SW480 (cell line): ENCODE measurements at regions not wholly inside any gene's neighbourhood (a gene's known extent, or its start where the extent isn't known, plus 50 kb on each side); places are given as distances from the start of the nearest gene placed in this dataset.
"Not testable (repeated sequence)": the region's sequence is repeated elsewhere in the genome, so short reads cannot be mapped to it uniquely, and the experiment has no call there.

Source experiments
- DNase-seq: peaks from one replicate; pipeline ENCODE4 v3.0.0-alpha.2; 2016; ENCODE audit warnings: low spot score

GRCh38 chr16:52309446-52310416 lies 237.2 kb downstream of the TOX3 start:
- no peak for DNase-seq

DNA sequence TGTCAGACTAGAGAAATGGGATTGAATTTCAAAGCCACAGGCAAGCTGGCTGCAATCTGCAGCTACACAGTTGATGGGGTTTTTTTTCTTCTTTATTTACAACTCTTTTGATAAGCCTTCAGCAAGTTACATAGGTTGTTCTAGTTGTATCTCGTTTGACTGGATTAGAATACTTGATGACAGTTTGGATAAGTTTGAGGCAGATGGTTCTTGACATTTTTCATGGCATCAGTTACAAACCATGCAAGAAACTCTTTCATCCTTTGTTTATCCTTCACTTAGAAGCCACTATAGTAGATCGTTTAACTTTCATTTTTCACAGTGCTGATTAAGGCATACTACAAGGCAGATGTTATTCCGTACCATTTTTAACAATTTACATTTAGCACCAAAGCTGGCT lies 238.9 kb downstream of the TOX3 start:
- DNase-seq: no peak

DNA sequence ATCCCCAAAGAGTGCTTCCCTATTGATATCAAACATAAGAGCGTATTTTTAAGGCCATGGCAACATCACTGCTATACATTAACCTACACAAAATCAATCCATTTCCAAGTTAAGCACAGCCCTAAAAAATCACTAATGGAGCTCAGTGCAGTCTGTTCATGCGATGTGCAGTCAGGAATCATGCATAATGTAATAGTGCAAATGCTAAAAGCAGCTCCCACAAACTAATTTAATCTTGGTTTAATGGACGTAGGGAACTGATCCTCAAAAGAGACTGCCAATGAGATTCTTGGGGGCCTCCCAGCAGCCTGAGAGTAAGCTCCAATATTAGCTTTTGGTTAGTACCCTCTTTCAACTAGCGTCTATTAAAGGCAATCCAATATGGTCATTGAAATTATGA lies 245.9 kb downstream of the TOX3 start:
- DNase-seq: no peak

GRCh38 chr16:52298769-52299168 lies 248.2 kb downstream of the TOX3 start:
- DNase-seq: no peak

DNA sequence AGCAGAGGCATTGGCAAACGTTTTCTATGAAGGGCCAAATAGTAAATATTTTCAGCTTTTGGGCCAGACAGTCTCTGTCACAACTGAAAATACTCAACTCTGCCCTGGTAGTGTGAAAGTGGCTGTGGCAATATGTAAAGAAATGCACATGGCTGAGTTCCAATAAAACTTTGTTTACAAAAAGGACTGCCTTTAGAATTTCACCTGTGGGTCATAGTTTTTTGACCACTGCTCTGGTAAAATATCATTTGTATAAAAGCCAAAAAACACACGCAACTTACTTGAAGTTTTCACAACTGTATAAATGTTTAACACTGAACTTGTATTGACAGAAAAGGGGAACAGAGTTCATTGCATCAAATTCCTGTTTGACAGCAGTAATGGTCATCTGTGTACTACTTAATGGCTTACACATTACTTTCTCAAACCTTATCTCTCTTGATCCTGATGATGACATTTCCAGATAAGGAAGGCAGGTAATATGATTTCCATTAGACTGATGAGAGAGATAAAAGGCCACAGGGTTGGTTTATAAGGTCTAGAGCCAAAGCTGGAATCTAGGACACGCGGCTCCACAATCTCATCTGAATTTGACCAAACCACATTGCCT lies 250.1 kb downstream of the TOX3 start:
- DNase-seq: not testable (repeated sequence)

DNA sequence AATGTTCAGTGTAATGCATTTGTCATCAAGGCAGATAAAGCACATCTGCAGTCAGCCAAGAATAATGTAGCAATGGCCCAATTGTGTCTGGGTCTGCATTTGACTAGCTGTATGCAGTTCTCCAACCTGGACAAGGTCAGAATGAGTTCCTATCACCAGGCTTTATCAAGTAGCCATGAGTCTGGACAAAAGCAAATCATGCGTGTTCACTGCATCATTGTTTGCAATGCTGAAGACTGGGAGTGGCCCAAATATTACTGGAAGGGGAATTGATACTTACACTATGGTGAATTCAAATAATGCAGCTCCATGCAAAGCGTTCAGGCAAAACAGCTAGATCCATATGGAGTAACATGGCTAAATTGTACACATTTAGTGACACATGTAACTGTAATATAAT lies 250.9 kb downstream of the TOX3 start:
- no peak for DNase-seq

DNA sequence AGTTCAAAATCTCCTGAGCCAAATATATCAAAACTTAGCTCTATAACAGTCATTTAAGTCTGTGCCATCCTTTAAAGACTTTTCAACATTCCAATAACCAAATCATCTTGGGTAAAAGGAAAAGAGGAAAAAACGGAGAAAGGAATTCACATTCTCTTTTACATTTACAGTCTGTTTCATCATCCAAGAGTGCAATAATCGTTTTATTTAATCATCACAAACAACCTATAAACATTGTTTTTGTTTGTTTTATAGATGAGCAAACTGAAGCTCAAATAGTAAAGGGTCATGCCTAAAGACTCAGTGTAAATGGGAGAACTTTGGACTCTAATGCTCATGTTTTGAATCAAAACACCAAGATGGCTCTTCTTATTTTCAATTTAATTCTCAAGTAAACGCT lies 252.3 kb downstream of the TOX3 start:
- no peak for DNase-seq

DNA sequence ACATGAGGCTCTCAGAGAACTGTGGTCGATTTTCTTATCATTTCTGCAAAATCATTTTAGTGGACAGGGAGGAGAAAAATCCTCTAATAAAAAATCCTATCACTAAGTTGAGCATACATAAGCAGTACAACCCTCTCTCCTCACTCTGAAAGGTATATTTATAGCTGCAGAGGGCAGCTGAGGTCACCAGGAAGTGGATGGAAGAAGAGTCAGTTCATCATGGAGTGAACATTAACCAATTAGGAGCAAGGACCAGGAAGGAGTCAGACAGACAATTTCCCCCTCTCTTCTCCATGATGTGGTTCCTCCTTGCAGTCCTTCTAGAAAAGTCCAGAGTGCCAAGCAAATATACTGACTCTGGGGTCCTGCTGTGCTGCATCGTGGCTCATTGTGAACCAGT lies 253.7 kb downstream of the TOX3 start:
- DNase-seq: no peak

DNA sequence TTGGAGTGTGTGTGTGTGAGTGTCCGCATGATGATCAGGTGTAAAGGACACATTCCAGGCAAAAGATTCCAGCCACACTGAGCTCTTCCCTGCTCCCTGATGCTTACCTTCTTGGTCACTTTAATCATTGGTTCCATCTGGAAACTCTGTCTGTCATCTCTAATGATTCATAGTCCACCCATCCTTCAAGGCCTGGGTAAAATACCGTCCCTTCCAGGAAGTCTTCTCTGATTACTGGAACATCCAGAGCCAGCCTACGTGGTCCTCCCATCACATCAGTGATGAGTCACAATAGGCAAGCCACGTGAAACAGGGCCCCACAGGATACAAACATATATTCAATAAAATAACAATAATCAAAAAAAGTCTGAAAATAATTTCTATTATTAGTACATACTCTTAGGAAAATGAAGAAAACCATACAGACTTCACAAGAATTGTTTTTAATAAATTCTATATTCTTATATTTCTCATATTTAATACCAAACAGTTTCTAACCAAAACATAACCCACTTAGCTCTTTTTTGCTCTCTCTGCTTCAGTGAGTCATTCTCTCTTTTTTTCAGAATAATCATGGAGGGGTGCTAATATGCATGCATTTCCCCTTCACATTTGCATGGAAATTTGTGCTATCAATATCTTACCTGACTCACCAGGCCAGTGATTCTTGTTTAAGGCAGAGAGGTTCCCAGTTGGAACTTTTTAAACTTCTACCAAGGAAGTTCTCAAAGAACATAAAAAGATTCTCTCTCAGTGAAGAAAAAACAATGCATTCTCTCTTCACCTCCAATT lies 263.2 kb downstream of the TOX3 start:
- DNase-seq: no peak

DNA sequence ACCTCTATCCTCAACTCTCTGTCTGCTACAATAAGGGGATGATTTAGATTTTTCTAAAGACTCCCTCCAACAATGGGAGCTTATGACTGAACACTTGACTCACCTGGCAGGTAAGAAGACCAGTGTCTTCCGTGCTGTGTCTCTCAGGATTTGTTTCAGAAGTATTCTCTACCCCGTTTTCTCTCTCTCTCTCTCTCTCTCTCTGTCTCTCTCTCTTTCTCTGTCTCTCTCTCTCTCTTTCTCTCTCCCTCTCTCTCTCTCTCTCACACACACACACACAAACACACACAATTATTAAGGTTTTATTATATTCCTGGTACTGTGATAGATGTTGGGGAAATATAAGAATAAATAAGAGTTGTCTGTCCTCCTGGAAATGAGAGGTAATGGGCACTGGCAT lies 263.9 kb downstream of the TOX3 start:
- no peak for DNase-seq

GRCh38 chr16:52280086-52280485 lies 266.9 kb downstream of the TOX3 start:
- DNase-seq: no peak

- DNase-seq: no peak
Observed at GRCh38 chr16:52271088-52271750, 275.7 kb downstream of the TOX3 start.

DNA sequence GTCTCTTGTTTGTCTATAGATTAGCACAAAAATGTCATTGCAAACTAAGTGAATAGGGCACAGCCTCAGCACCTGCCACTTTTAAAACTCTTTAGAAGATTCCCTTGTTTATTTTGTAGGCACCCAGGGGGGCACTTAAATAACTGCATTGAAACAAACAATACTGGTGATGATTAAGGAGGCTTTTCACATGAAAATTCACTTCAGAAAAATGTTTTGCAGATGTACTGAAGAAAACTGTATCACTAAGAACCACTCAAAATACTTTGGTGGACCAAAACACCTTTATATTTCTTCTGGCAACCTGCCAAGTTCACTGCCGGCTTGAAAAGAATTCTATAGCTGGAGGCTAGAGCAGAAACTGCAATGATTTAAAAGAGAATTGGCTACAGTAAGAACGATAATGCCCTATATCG lies 281.5 kb downstream of the TOX3 start:
- DNase-seq: no peak

DNA sequence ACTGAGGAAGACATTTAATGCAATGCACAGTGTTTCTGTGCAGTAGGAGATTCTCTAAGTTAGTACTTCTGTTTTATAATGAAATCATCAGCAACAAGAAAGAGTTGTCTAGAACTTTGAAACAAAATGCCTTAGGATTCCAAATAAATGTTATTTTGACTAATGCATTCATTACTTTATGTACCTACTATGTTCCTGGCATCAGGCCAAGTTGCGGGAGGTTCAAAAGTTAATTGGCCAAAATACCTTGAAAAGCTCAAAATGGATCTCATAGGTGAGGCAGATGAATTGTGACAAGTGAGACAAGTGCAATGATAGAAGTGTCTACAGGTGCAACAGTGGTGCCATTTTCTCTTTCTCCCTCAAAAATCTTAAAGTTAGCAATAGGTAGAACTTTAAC lies 289.4 kb downstream of the TOX3 start:
- no peak for DNase-seq

GRCh38 chr16:52256310-52257078 lies 290.4 kb downstream of the TOX3 start:
- no peak for DNase-seq

DNA sequence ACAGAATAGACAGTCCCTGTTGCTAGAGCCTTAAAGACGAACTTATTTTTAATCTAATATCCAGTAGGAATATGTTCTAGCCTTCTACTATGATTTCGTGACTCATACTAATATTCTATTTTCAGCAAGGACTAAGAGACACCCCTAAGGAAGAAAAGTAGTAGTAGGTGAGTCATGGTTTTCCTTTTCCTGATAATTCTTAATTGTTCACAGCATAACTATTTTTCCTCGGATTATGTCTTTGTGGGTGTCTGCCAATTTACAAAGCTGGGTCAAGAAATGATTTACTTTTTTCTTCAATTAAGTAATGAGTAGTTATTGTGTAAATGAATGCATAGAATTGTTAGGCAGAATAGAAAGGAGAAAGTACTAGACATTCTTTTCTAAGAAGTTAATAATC lies 292.2 kb downstream of the TOX3 start:
- no peak for DNase-seq

DNA sequence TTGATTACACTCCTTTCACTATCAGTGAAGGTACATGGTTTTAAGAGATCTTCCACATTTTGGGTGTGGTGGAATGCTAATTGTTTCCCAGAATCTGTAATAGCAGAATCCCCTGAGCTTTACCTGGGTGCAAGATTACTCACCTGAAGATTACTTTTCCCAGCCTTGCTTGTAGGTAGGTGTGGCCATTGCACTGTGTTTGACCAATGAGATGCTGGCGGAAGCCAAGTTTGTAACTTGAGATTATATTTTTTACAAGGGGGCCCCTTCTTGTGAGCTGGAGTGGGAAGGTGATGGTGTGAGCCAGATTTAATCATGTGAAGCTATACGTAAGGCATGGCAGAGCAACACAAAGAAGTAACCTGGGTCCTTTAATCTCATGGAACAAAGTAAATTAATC lies 294.3 kb downstream of the TOX3 start:
- DNase-seq: no peak

- DNase-seq: peak; percentile 20
Observed at GRCh38 chr16:52251495-52251894, 295.4 kb downstream of the TOX3 start.

GRCh38 chr16:52247737-52248136 lies 299.2 kb downstream of the TOX3 start:
- DNase-seq: no peak

- DNase-seq: no peak
Observed at GRCh38 chr16:52238710-52239109, 308.2 kb downstream of the TOX3 start.

GRCh38 chr16:52237823-52238222 lies 309.1 kb downstream of the TOX3 start:
- DNase-seq: no peak
